Fibroblast of pulmonary artery (primary cell): ENCODE measurements at regions not wholly inside any gene's neighbourhood (a gene's known extent, or its start where the extent isn't known, plus 50 kb on each side); places are given as distances from the start of the nearest gene placed in this dataset.

Source experiments
- DNase-seq: peaks from one replicate; pipeline ENCODE4 v3.0.0-alpha.2; 2010; ENCODE audit warnings: low read depth
- H3K4me3 ChIP-seq: replicated peaks from 2 replicates; pipeline ENCODE4 v1.5.1; 2011; ENCODE audit warnings: low read depth, mild to moderate bottlenecking, control low read depth, low read length, moderate library complexity
- CTCF ChIP-seq: IDR thresholded peaks from 2 replicates; pipeline ENCODE4 v1.5.1; 2011; ENCODE audit warnings: mild to moderate bottlenecking, control low read depth, low read length, inconsistent platforms; ENCODE audit errors: missing control alignments

GRCh38 chr20:60638430-60639098 is 613.5 kb upstream of the CDH4 start:
- no peak for DNase-seq
- no peak for TF ChIP-seq CTCF
- no peak overlapping the region for H3K4me3 ChIP-seq

GRCh38 chr20:60641879-60642447 is 610.1 kb upstream of the CDH4 start:
- DNase-seq = no peak
- no peak for TF ChIP-seq CTCF
- H3K4me3 ChIP-seq = no peak overlapping the region

GRCh38 chr20:60642541-60642940 is 609.5 kb upstream of the CDH4 start:
- H3K4me3 ChIP-seq = no peak overlapping the region
- no peak for DNase-seq
- TF ChIP-seq CTCF = no peak

- no peak for DNase-seq
- TF ChIP-seq CTCF = no peak
- H3K4me3 ChIP-seq = no peak overlapping the region
Observed at GRCh38 chr20:60648556-60648955, 603.5 kb upstream of the CDH4 start.

DNA sequence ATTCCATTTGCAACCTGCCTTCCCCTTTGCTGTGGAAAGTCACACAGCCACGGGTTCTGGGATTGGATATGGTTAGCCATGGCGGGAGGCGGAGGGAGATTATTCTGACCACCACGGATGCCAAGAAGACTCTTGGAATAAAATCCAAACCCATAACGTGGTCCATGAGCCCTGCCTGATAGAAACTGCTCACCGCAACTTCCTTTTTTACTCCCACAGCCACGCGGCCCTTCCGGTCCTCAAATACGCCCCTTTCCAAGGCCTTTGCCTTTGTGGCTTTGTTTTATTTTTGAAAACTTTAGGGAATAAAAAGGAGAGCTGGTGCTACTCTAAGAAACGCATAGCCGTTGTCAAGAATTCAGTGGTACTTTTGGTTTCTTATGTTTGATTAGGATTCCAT is 602.5 kb upstream of the CDH4 start:
- TF ChIP-seq CTCF = no peak
- DNase-seq = no peak
- no peak overlapping the region for H3K4me3 ChIP-seq

DNA sequence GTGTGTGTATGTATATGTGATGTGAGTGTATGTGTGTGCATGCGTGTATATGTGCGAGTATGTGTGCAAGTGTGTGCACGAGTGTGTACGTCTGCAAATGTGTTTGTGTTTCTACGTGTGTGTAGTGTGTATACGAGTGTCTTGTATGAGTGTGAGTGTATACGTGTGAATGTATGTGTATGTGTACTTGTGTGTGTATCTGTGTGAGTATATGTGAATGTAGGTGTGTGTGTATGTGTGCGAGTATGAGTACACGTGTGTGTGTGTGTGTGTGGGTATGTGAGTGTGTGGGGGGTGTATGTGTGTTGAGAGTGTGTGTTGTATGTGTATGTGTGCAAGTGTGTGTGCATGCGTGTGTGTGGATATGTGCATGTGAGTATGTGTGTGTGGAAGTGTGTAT is 602.0 kb upstream of the CDH4 start:
- H3K4me3 ChIP-seq = no peak overlapping the region
- TF ChIP-seq CTCF = no peak
- no peak for DNase-seq

DNA sequence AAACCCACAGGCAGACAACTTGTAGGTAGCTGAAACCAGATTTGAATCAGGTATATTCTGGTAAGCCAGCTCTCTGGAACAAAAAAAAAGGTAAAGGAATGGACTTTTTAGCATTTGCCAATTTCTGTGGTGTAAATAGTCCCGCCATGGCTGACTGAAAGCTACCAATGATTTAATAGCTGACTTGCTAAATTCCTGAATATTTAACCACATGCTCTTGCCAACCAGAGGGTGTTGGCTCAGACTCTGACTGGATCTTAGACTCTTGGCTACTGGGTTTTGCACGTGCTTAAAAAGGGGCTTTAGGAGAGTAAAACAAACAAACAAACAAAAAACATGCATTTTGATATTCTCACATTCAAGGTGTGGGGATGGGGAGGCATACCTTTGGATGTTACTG is 600.0 kb upstream of the CDH4 start:
- no peak overlapping the region for H3K4me3 ChIP-seq
- TF ChIP-seq CTCF = no peak
- DNase-seq = no peak
